Osteocyte (in vitro differentiated cells): ENCODE measurements at regions not wholly inside any gene's neighbourhood (a gene's known extent, or its start where the extent isn't known, plus 50 kb on each side); places are given as distances from the start of the nearest gene placed in this dataset.

Experiments
- DNase-seq: peaks from one replicate; pipeline ENCODE4 v3.0.0; 2021; ENCODE audit warnings: mixed read lengths; ENCODE audit not compliant: unreplicated experiment; ENCODE audit errors: extremely low spot score
- H3K27ac Mint-ChIP-seq: one replicate; pipeline ENCODE4 v1.8.0; 2021; ENCODE audit warnings: mild to moderate bottlenecking, mixed read lengths; ENCODE audit not compliant: unreplicated experiment
- H3K27me3 Mint-ChIP-seq: one replicate; pipeline ENCODE4 v1.8.0; 2021; ENCODE audit warnings: mixed read lengths; ENCODE audit not compliant: unreplicated experiment
- H3K36me3 Mint-ChIP-seq: one replicate; pipeline ENCODE4 v1.8.0; 2021; ENCODE audit warnings: mixed read lengths; ENCODE audit not compliant: unreplicated experiment
- H3K4me1 Mint-ChIP-seq: one replicate; pipeline ENCODE4 v1.8.0; 2021; ENCODE audit warnings: mixed read lengths; ENCODE audit not compliant: unreplicated experiment
- H3K4me3 Mint-ChIP-seq: one replicate; pipeline ENCODE4 v1.8.0; 2021; ENCODE audit warnings: mild to moderate bottlenecking, moderate library complexity, mixed read lengths; ENCODE audit not compliant: unreplicated experiment
- H3K9me3 Mint-ChIP-seq: one replicate; pipeline ENCODE4 v1.8.0; 2021; ENCODE audit warnings: mixed read lengths; ENCODE audit not compliant: unreplicated experiment
- TF ChIP-seq, protein P1 (sequence below): fragments of 200-600 bp; sonication (generic); IDR thresholded peaks from 2 replicates; pipeline ENCODE4 v1.5.0; 2021; ENCODE audit warnings: antibody characterized with exemption, mild to moderate bottlenecking, moderate library complexity

DNA sequence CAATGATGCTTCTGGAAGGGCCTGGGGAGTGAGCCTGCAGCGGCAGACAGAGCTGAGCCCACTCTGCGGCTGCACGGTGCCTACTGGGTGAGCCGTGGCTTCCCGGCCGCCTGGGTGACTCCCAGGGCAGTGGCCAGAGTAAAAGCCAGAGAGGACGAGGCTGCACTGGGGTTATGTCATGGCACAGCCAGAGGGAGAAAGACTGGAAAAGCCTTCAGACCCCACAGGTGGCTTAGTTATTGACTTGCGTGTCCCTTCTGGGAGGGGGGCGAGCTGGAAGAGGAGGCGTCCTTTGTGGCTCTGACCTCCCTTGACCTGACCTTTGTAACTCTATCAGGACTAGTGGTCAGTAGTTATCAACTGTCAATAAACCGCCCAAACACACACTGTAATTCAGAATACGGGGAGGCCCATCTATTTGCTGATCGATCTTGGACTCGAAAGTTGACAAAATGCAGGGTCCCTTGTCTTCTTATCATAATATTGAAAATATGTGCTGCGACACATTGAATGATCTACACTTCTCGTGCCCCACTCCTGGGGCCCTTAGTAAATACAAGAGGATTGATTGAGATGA lies 385.9 kb upstream of the ZFHX3 start:
- H3K4me3 Mint-ChIP-seq: no peak overlapping the region

GRCh38 chr16:73432850-73433730 lies 385.2 kb upstream of the ZFHX3 start:
- no peaks in the 10 kb centered on the region for H3K9me3 Mint-ChIP-seq
- H3K4me3 Mint-ChIP-seq: no peak overlapping the region
- H3K27ac Mint-ChIP-seq: no peak overlapping the region
- H3K4me1 Mint-ChIP-seq: no peaks in the 10 kb centered on the region
- DNase-seq: no peak
- peaks cover 9% of the 10 kb centered on the region for H3K27me3 Mint-ChIP-seq
- TF ChIP-seq, protein P1, sequence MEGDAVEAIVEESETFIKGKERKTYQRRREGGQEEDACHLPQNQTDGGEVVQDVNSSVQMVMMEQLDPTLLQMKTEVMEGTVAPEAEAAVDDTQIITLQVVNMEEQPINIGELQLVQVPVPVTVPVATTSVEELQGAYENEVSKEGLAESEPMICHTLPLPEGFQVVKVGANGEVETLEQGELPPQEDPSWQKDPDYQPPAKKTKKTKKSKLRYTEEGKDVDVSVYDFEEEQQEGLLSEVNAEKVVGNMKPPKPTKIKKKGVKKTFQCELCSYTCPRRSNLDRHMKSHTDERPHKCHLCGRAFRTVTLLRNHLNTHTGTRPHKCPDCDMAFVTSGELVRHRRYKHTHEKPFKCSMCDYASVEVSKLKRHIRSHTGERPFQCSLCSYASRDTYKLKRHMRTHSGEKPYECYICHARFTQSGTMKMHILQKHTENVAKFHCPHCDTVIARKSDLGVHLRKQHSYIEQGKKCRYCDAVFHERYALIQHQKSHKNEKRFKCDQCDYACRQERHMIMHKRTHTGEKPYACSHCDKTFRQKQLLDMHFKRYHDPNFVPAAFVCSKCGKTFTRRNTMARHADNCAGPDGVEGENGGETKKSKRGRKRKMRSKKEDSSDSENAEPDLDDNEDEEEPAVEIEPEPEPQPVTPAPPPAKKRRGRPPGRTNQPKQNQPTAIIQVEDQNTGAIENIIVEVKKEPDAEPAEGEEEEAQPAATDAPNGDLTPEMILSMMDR: no peak
- no peaks in the 10 kb centered on the region for H3K36me3 Mint-ChIP-seq

More for the DNA sequence above, 385.9 kb upstream of the ZFHX3 start:
- Mint-ChIP-seq H3K27ac (no peak overlapping the region), H3K27me3 (peaks cover 13% of the 10 kb centered on the region), H3K4me1 (no peaks in the 10 kb centered on the region), H3K9me3 (no peaks in the 10 kb centered on the region), H3K36me3 (no peaks in the 10 kb centered on the region)
- DNase-seq: no peak
- TF ChIP-seq, protein P1: no peak

DNA sequence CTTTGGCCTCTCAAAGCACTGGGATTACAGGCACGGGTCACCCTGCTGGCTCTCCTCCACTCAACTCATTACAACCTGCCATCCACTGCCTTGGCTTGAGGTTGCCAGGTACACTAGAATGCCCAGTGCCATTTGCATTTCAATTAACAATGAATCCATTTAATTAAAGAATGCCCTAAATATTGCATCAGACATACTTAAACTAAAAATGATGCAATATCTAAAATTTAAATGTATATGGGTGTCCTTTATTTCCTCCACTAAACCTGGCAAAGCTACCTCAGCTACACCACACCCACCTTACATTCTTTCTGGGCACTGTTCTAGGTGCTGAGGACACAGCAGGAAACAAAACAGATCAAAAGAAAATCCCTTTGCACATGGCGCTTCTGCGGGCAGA lies 382.2 kb upstream of the ZFHX3 start:
- DNase-seq: no peak
- no peak overlapping the region for H3K4me3 Mint-ChIP-seq
- H3K27me3 Mint-ChIP-seq: no peaks in the 10 kb centered on the region
- H3K36me3 Mint-ChIP-seq: no peaks in the 10 kb centered on the region
- no peaks in the 10 kb centered on the region for H3K9me3 Mint-ChIP-seq
- no peak overlapping the region for H3K27ac Mint-ChIP-seq
- TF ChIP-seq, protein P1: no peak
- H3K4me1 Mint-ChIP-seq: no peaks in the 10 kb centered on the region

- TF ChIP-seq, protein P1: no peak
- DNase-seq: no peak
- no peak overlapping the region for H3K4me3 Mint-ChIP-seq
- no peaks in the 10 kb centered on the region for H3K9me3 Mint-ChIP-seq
- no peak overlapping the region for H3K27ac Mint-ChIP-seq
- no peaks in the 10 kb centered on the region for H3K36me3 Mint-ChIP-seq
- no peaks in the 10 kb centered on the region for H3K27me3 Mint-ChIP-seq
- no peaks in the 10 kb centered on the region for H3K4me1 Mint-ChIP-seq
Measured at GRCh38 chr16:73428121-73428520, 380.2 kb upstream of the ZFHX3 start.

GRCh38 chr16:73427164-73427563 lies 379.2 kb upstream of the ZFHX3 start:
- no peak for DNase-seq
- Mint-ChIP-seq H3K4me3 (no peak overlapping the region), H3K36me3 (no peaks in the 10 kb centered on the region), H3K4me1 (no peaks in the 10 kb centered on the region), H3K9me3 (no peaks in the 10 kb centered on the region), H3K27me3 (no peaks in the 10 kb centered on the region), H3K27ac (no peak overlapping the region)
- TF ChIP-seq, protein P1: no peak
